Calu3 (cell line): ENCODE measurements at regions not wholly inside any gene's neighbourhood (a gene's known extent, or its start where the extent isn't known, plus 50 kb on each side); places are given as distances from the start of the nearest gene placed in this dataset.

Source experiments
- BruUV-seq: library from RNA; stranded (reverse); fragments of 400-500 nt; replicated peaks from 2 replicates; lab custom pipeline; 2021; lab: Mats Ljungman, UMichigan
- CTCF ChIA-PET: fragments of 300-600 bp; sonication (Branson Sonifier 250); formaldehyde crosslinking; loops from one replicate; lab custom pipeline; 2022; ENCODE audit warnings: antibody characterized with exemption; lab: Charles Lee
- DNase-seq: peaks from one replicate; pipeline ENCODE4 v3.0.0; 2022
- H3K27ac Mint-ChIP-seq: one replicate; pipeline ENCODE4 v1.8.0; 2022; ENCODE audit warnings: mixed read lengths; ENCODE audit not compliant: unreplicated experiment
- H3K27me3 Mint-ChIP-seq: one replicate; pipeline ENCODE4 v1.8.0; 2022; ENCODE audit warnings: mixed read lengths; ENCODE audit not compliant: unreplicated experiment
- H3K36me3 Mint-ChIP-seq: one replicate; pipeline ENCODE4 v1.8.0; 2022; ENCODE audit warnings: mild to moderate bottlenecking, moderate library complexity, mixed read lengths; ENCODE audit not compliant: insufficient read depth, unreplicated experiment
- H3K4me1 Mint-ChIP-seq: one replicate; pipeline ENCODE4 v1.8.0; 2022; ENCODE audit warnings: mild to moderate bottlenecking, low read depth, mixed read lengths; ENCODE audit not compliant: unreplicated experiment
- H3K4me3 Mint-ChIP-seq: one replicate; pipeline ENCODE4 v1.8.0; 2022; ENCODE audit warnings: mild to moderate bottlenecking, low read depth, moderate library complexity, mixed read lengths; ENCODE audit not compliant: unreplicated experiment
- H3K9me3 Mint-ChIP-seq: one replicate; pipeline ENCODE4 v1.8.0; 2022; ENCODE audit warnings: low read depth, mixed read lengths; ENCODE audit not compliant: unreplicated experiment
- CTCF ChIP-seq: fragments of 200-600 bp; IDR thresholded peaks from one replicate; pipeline ENCODE4 v1.8.0; 2022; ENCODE audit warnings: antibody characterized with exemption; ENCODE audit not compliant: unreplicated experiment
- intact Hi-C: fragments of 100-400 bp; cut with micrococcal nuclease; formaldehyde crosslinking; loops from one replicate; pipeline ENCODE4 v1.10.0; 2022; ENCODE audit not compliant: unreplicated experiment

GRCh38 chr12:116474899-116475298 is 84.3 kb upstream of the MAP1LC3B2 start:
- intact Hi-C loops: no loop called here
- H3K27ac Mint-ChIP-seq: no peak overlapping the region
- H3K36me3 Mint-ChIP-seq: no peaks in the 10 kb centered on the region
- H3K9me3 Mint-ChIP-seq: no peaks in the 10 kb centered on the region
- no TSS peak for BruUV-seq
- H3K4me1 Mint-ChIP-seq: no peaks in the 10 kb centered on the region
- H3K4me3 Mint-ChIP-seq: no peak overlapping the region
- DNase-seq: no peak
- H3K27me3 Mint-ChIP-seq: peaks cover 26% of the 10 kb centered on the region
- CTCF ChIA-PET: no interaction called here
- TF ChIP-seq CTCF: no peak

- intact Hi-C loops: no loop called here
- CTCF ChIA-PET: interaction anchor here (1.5 kb wide), 1 partner anchor 49 kb away, joined by 4 read pairs; no protein-coding TSS in a partner anchor
- no peaks in the 10 kb centered on the region for H3K4me1 Mint-ChIP-seq
- no peaks in the 10 kb centered on the region for H3K9me3 Mint-ChIP-seq
- H3K27ac Mint-ChIP-seq: no peak overlapping the region
- no TSS peak for BruUV-seq
- H3K36me3 Mint-ChIP-seq: no peaks in the 10 kb centered on the region
- H3K27me3 Mint-ChIP-seq: peaks cover 32% of the 10 kb centered on the region
- no peak for DNase-seq
- no peak overlapping the region for H3K4me3 Mint-ChIP-seq
- TF ChIP-seq CTCF: no peak
Measured at GRCh38 chr12:116476227-116476822, 82.9 kb upstream of the MAP1LC3B2 start.

GRCh38 chr12:116478243-116478773 is 80.9 kb upstream of the MAP1LC3B2 start:
- Mint-ChIP-seq H3K27me3 (peaks cover 49% of the 10 kb centered on the region), H3K27ac (no peak overlapping the region), H3K4me3 (no peak overlapping the region), H3K4me1 (no peaks in the 10 kb centered on the region), H3K36me3 (no peaks in the 10 kb centered on the region), H3K9me3 (no peaks in the 10 kb centered on the region)
- intact Hi-C loops: no loop called here
- CTCF ChIA-PET: no interaction called here
- BruUV-seq: no TSS peak
- no peak for DNase-seq
- no peak for TF ChIP-seq CTCF

- no peak overlapping the region for H3K4me3 Mint-ChIP-seq
Measured at GRCh38 chr12:116480210-116480810, 78.9 kb upstream of the MAP1LC3B2 start.

More at GRCh38 chr12:116480210-116480810, 78.9 kb upstream of the MAP1LC3B2 start:
- H3K27me3 Mint-ChIP-seq: peaks cover 62% of the 10 kb centered on the region
- BruUV-seq: no TSS peak
- CTCF ChIA-PET: interaction anchor here (0.6 kb wide), 1 partner anchor 1498 kb away, joined by 4 read pairs; no protein-coding TSS in a partner anchor
- TF ChIP-seq CTCF: no peak
- no peak overlapping the region for H3K27ac Mint-ChIP-seq
- H3K36me3 Mint-ChIP-seq: no peaks in the 10 kb centered on the region
- DNase-seq: no peak
- intact Hi-C loops: no loop called here
- no peaks in the 10 kb centered on the region for H3K9me3 Mint-ChIP-seq
- H3K4me1 Mint-ChIP-seq: no peaks in the 10 kb centered on the region
